NT2/D1 (cell line): ENCODE measurements at regions not wholly inside any gene's neighbourhood (a gene's known extent, or its start where the extent isn't known, plus 50 kb on each side); places are given as distances from the start of the nearest gene placed in this dataset.

ENCODE experiments used
- YY1 ChIP-seq: IDR thresholded peaks from 2 replicates; pipeline ENCODE4 v1.6.1; 2011; ENCODE audit not compliant: insufficient read length, insufficient read depth
- ZNF274 ChIP-seq: IDR thresholded peaks from 2 replicates; pipeline ENCODE4 v1.6.1; 2011; ENCODE audit warnings: mild to moderate bottlenecking, low read depth, low read length

DNA sequence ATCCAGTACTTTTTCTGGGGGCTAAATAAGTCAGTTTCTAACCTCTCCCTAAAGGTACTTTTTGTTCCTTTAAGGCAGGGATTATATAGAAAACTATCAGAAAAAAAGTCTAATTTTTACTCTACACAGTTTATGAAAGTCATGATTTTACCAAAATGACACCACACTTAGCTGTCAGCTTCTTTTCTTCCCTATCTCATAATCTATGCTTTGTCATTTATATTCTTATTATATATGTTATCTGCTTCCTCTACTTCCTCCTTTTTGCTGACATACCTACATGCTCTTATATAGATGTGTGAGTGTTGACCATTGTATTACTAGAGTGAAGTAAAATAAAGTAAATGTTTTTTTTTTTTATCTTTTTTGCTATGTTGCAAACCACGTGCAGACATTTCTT lies 203.9 kb upstream of the CHRM2 start:
- TF ChIP-seq ZNF274, result no peak
- TF ChIP-seq YY1, result no peak
